NCI-H128 (cell line): ENCODE measurements at regions not wholly inside any gene's neighbourhood (a gene's known extent, or its start where the extent isn't known, plus 50 kb on each side); places are given as distances from the start of the nearest gene placed in this dataset.

Experiments used
- DNase-seq: peaks from one replicate; lab custom pipeline; 2025; ENCODE audit not compliant: unreplicated experiment; lab: John Stamatoyannopoulos, UW

DNA sequence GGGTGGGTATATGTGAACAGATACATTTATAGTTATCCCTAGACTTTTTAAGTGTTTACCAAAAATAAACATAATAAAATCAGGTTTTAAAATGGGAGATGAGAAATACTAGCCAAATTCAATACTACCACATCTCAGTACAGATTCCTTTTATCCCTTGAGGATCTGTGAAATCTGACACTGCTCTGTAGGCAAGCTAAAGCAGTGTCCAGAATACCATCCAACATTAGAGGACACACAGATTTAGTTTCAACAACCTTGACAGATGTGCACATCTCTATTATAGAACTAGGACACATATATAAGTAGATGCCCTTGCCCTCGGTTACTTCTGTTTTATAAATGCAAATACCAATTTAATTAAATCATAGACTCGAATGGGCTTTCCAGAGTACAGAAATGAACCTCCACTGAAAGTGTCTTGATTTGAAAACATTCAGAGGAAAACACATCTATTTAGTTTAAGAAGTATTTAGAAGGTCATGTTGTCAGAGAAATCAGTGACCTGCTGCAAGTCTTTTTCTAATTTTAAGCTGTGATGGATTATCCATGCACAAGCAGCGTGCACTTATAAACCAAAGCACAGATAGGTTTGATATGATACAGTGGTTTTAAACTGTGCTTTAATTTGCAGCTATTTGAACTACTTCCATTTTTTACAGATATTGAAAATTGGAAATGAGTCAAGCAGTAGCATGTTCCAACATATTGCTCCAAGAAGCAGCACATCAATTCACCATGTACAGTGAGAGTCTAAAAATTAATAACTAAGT is 156.3 kb upstream of the EPHA7 start:
- DNase-seq: no peak

DNA sequence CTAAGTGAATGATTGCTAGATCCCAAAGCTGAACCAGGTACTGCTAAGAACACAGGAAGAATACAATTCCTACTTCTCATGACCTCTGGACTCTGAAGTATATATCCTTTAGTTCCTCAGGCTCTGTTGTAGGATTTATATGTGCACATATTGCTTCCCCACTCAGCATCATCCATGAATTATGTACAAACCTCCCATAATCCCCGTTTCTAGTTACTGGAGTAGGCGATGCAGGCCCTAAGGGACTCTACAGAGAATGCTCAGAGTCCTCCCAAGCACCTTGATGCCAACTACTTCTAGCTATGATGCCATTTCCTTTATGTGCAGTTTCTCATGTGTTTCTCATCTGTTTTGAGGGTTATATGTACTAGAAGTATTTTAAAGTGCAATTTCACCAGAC is 154.9 kb upstream of the EPHA7 start:
- no peak for DNase-seq

DNA sequence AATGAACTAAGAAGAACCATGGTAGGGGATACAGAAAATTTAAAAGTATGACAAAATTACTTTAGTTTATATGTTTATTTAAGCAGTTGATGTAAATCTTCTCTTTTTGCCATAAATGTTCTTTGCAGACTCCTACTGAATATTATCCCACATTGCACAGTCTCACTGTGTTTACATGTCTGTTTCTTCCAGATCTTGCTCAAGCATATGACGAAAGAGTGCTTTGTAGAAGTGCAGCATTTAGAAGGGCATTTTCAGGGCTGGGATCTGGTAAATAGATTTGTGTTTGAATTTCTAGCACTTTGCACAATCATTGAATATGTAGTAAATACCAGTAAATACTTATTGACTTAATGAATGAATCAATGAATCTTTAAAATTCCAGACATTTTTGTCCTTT is 152.0 kb upstream of the EPHA7 start:
- DNase-seq: no peak

DNA sequence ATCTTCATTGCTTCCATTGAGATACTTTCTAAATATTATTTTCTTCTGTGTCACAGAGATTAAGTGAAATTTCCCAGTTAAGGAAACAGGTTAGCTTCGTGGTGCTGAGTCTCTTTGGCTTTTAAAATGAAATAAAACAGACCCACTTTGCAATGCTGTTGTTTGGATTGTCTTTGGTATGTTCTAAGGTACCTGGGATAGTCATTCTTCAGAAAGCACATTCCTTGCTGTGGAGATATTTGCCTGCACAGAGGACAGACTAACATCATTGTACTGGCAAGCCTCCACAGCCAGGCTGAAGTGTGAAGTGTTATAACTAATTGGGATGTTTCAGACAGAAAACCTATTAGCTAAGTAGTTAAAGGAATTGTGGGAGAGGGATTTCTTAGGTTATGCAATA is 148.8 kb upstream of the EPHA7 start:
- no peak for DNase-seq

DNA sequence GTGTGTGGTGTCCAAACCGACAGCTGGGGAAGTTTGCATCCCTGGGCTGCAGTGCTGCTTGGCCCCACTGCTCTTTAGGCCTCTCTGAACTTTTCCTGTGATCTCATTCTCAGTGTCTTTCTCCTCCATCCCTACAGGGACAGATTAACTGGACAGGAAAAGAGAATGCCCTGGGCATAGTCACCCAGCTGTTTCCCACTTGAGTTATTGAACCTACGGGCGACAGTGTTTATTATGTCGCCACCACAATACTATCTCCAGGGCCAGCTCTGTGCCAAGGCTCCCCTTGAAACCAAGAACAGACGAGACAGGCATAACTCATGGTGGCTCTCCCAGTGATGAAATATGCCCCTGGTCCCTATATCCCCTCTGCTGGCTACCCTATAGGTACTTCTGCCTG is 147.8 kb upstream of the EPHA7 start:
- DNase-seq: no peak

DNA sequence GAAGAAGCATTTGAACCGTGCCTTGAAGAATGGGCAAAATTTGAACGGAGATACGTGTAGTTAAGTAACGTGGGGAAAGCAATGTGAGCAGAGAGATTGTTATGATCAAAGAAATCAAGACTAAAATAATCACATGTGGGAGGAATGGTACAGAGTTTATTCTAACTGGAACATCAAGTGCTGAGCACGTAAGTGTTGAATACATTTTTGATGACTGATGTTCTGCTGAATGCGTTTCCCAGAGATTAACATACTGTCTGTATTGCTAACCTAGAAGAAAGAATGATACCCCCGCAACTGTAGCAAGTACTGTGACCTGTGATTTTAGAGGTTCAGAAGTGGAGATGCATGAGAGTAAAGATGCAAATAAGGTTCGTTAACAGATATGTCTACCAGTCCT is 146.9 kb upstream of the EPHA7 start:
- no peak for DNase-seq

DNA sequence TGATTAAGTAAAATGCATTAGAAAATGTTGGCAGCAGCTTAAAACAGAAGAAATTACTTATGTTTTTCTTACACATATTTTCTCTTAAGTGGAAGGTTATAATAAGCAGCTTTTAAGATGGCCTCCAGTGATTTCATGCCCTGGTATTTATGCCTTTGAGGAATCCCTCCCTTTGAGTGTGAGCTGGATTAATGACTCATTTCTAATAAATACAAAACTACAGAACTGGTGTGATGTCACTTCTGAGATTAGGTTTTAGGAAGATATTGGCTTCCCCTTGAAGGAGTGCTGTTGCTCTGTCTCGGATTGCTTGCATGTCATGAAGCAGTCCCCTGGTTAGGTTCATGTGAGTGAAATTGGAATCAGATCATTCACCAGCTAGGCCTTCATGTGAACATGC is 143.2 kb upstream of the EPHA7 start:
- DNase-seq: no peak

DNA sequence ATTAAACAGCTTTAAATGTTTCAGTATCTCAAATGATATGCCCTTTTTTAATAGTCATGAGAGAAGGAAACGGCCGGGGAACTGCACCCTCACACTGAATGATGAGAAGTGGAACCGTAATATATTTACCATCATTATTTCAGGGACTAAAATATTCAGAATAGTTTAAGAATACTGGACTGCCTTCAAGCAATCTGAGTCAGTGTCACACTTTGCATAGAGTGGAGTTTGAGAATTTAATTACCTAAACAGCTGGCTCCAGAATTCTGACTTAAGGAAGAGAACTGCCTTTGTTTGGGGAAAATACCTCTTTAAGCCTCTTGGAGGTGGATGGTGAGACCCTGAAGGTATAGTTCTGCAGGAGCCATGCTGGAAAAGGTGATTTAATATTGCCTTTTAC is 135.9 kb upstream of the EPHA7 start:
- DNase-seq: no peak

DNA sequence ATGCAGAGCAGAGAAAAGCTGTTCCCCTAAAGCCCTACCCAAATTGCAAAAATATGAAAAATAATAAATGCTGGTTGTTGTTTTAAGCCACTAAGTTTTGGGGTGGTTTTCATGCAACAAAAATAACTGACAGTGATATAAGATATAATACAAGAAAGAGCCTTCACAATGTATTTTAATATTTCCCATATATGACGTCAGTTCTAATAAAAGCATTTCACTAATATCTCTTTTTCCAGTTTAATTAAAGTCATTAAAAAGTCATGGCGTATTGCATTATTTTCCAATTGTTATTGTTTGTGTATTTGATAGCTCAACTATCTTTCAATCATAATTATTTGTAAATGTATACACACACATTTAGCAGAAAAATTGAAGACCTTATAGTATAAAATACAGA is 134.7 kb upstream of the EPHA7 start:
- no peak for DNase-seq

DNA sequence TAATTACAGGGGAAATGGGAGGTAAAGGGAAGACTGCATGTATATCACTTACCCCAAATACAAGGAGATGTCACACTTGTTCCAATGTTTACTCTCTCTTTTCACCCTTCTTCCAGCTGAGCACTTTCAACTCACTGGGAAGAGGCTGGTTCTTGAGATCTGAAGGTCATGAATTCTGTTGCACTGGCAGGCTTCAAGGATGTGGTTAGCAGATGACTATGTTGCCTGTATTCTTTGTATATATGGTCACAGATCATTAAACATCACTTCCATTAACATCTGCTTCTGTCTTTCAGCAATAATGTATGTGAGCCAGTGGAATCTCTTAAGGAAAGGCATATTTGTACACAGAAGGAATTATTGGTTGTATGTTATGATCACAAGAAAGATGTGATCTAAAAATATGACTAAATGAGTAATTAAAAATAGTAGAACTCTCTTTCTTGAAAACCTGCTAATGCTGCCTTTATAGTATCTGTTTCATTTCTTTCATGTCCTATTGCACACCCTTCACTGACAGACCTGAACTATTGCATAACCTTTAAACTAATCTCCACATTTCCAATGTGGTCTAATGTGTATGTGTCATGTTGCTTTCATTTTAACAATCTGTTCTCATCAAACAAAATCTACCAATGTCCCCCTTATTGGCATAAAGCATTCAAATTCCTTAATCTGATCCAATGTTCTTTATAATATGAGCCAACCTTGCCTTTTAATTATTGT is 131.4 kb upstream of the EPHA7 start:
- DNase-seq: no peak

DNA sequence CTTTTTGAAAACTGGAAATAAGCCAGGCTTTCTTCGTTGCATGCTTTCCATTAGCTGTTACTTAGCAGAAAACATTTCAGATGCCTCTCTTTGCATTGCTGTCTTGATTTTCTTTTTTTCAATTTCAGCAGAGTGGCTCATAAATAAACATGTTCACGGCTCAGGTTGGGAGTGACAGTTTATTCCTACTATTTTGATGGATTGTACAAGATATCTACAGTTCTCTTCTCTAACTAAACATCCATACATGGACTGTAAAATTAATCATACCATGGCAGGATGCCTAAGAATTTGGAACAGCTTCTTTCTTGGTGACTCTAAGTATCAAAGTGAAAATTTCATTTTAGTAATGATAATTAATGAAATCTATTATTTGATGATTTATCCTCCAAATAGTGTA is 130.5 kb upstream of the EPHA7 start:
- no peak for DNase-seq

DNA sequence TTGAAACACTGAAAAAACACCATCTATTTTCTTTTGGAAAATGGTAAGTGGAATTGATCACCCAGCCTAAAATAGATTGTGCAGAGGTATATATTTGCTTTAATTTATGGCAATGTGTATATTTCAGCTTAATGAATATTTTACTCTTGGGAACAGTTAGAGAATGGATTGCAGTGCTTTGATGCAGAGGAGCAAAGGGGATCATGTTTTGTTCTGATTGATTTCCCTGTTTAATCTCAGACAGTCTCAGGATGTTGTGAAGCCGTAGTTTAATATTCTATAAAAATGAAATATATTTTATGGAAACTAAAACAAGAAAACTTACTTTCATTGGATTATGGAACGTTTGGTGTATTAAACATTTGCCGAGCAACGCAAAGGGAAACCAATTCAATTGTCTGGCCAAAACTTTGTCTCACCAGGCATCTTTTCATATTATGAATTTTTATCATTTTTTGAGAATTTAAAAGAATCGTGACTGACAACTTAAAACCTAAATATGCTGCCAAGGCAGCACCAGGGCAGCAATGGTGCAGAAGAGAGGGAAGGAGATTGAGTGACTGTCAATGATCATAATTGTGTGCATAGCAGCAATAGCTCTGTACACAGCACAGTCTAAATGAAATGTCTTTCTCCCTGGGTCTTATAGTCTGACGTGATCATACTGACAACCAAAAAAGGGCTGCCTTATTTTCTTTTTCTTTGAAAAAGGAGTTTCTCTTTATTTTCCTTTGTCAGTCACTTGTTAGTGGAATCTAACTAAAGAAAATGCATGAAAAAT is 105.5 kb upstream of the EPHA7 start:
- DNase-seq: no peak

DNA sequence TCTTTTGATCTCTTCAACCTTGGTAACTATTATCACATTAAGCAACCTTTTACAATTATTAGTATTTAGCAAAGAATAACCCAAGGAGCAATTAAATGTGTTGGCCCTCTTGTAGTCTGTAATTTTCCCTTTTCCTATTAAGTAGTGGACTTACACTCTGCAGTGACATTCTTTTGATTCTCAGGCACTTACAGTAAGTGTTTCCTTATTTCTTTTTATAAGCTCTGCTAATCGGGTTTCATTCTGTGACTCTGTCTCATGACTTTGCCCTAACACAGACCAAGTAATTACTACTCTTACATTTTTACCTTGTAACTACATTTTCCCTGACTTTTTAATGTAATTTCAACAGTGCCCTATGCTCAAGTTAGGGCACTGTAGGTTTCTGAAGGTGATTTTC is 104.0 kb upstream of the EPHA7 start:
- DNase-seq: no peak

DNA sequence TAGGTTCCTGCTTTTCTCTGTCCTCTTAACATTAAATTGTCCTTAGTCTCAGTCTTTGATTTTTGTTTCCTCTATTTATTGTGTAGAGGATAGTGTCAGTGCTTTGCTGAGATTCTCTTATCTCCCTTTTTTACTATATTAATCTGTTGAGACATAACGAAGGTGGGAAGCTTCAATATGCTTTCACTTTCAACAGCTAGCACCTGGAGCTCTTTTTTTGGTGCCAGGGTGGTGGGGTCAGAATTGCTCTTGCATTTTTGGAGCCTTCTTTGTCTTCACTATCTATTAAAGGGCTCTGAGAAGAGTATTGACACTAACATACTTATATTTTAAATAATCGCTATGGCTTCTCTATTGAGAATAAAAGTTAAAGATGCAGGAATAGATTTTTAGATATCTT is 97.1 kb upstream of the EPHA7 start:
- no peak for DNase-seq

DNA sequence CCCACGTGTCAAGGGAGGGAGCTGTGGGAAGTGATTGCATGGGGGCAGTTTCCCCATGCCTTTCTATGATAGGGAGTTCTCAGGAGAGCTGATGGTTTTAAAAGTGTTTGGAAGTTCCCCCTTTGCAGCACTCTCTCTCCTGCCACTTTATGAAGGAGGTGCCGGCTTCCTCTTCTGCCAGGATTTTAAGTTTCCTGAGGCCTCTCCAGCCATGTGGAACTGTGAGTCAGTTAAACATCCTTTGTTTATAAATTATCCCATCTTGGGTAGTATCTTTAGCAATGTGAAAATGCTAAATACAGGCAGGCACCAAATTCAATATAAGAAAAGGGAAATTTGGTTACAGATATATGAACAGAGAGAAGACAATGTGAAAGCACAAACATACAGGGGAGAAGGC is 96.4 kb upstream of the EPHA7 start:
- no peak for DNase-seq

DNA sequence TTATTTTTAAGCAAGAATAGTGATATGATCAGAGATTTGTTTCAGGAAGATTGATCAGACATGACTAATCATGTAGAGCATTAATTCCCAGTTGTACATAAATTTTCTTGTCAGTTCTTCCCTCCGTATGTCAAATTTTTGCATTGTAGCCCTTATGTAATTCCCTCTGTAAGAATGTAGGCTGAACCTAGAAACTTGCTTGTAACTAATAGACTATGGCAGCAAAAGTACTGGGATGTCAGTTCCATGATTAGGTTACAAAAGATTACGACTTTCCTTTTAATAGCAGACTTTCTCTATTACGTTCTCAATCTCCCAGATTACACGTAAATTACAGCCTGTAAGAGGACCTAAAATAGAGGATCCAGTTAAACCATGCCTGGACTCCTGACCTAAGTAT is 79.4 kb upstream of the EPHA7 start:
- no peak for DNase-seq

DNA sequence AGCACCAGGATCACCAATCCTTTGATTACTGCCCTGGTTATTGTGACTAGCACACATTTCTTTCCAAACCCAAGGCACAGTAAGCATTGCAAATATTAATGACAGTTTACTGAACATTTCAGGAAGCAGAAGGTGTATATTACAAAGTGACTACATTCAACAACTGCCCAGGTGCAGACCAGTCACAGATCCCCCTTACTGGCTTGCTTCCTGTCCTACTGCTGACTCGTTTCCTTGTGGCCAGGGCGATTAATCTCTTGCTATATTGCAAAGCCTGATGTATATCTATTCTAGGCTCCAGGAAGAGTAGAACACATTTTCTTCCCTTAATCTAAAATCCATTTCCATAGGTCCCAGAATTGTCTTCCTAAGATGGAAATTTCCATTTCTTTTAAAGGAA is 77.2 kb upstream of the EPHA7 start:
- no peak for DNase-seq

DNA sequence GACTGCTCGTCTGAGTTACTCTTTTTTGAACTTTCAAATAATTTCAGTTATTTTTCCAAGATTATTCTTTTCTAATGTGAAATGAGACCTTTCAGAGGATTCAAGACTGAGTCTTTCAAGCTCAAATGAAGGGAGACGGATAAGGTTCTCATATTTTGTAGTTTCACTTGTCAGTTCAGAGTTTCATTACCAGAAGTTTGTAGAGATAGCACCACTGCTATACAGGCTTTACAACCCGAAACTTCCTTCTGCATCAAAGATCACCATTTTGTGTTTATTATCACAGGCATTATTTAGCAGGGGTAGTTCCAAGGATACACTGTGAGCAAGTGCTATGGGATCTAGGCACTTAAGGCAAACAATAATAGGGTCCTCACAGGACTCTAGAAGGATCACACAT is 74.7 kb upstream of the EPHA7 start:
- DNase-seq: no peak

DNA sequence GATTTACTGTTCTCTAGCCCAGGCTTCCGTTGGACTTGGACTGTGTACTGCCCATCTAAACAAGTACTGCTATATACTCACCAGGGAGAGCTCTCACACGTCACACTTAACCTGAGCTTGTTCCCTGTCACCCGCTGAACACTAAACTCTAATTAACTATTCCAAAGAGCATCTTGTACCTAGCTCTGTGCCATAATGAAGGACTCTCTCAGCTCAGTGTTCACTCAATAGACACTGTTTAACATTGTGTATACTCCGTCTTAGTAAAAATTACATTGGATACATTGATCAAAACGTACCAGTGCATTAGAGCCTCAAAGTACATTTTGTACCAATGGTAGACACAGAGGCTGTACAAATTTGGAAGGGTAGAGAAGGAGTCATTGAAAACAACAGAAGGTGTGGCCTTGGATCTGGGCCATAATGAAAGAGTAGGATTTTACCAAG is 55.4 kb upstream of the EPHA7 start:
- DNase-seq: no peak

DNA sequence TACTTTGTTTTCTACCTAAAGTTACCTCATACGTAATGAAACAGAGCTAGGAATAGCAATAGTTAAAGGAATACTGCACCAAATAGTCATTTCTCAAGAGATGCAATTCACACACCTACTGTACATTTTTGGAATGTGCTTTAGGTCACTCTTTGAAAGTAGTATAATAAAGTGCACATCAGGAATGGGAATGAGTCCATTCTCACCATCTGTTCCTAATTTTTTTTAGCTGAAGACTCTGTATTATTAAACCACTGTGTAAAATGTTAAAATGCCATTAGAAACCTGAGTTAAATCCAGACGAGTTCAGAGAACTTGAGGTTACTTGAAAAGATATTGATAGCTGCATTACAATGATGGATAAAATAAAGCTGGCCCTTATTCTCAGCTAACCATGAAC is 51.9 kb upstream of the EPHA7 start:
- no peak for DNase-seq
